ENCODE measurements at regions not wholly inside any gene's neighbourhood (a gene's known extent, or its start where the extent isn't known, plus 50 kb on each side); places are given as distances from the start of the nearest gene placed in this dataset.

- H3K4me3 ChIP-seq (ENCODE audit: low read length) = no peak overlapping the region
- no peaks in the 10 kb centered on the region for H3K9me3 ChIP-seq (ENCODE audit: insufficient read depth, low read depth, low read length)
- H3K36me3 ChIP-seq (ENCODE audit: insufficient read depth, low read length) = no peaks in the 10 kb centered on the region
- H3K9ac ChIP-seq (ENCODE audit: low read depth, low read length) = no peak overlapping the region
- peaks cover 15% of the 10 kb centered on the region for H3K4me1 ChIP-seq (ENCODE audit: insufficient read depth, low read length)
- no peaks in the 10 kb centered on the region for H3K27me3 ChIP-seq (ENCODE audit: insufficient read depth, low read length)
- H3K27ac ChIP-seq (ENCODE audit: low read depth, low read length) = no peak overlapping the region
- WGBS = 95% methylated on average over 13 of the region's 13 CpGs
These were observed 131.7 kb downstream of the MYCN start for GRCh38 chr2:16071865-16072637.

DNA sequence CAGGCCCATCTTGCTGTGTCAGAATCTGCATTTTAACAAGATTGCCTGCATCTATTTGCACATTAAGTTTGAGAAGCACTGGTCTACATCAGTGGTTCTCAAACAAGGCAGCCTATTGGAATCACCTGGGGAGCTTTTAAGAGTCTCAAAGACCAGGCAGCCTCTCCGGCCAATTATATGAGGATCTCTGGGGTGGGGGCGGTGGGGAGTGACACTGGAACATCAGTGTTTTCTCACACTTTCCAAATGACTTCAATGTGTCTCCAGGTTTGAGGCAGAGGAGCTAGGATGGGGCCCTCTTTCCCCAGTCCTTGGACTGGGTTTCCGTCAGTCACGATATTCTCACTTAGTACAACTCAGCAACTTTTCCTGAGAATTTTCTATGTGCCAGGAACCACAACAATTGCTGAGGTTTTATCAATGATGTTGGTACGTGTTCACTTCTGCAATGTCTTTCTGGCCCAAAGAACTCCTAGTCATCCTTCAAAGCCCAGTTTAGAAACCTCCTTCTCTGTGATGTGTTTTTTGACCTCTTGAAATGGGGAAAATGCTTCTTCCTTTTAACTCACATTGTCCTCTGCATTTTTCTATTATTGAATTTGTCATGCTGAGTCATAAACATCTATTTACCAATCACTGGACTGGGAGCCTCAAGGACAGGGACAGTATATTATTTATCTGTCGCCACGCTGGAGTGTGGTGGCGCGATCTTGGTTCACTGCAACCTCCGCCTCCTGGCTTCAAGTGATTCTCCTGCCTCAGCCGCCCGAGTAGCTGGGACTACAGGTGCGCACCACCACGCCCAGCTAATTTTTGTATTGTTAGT is 130.9 kb downstream of the MYCN start:
- H3K9ac ChIP-seq (ENCODE audit: low read depth, low read length) = no peak overlapping the region
- H3K36me3 ChIP-seq (ENCODE audit: insufficient read depth, low read length) = no peaks in the 10 kb centered on the region
- H3K27me3 ChIP-seq (ENCODE audit: insufficient read depth, low read length) = no peaks in the 10 kb centered on the region
- 96% methylated on average over 14 of the region's 14 CpGs for WGBS
- no peaks in the 10 kb centered on the region for H3K9me3 ChIP-seq (ENCODE audit: insufficient read depth, low read depth, low read length)
- no peak overlapping the region for H3K27ac ChIP-seq (ENCODE audit: low read depth, low read length)
- no peak overlapping the region for H3K4me3 ChIP-seq (ENCODE audit: low read length)
- peaks cover 15% of the 10 kb centered on the region for H3K4me1 ChIP-seq (ENCODE audit: insufficient read depth, low read length)

DNA sequence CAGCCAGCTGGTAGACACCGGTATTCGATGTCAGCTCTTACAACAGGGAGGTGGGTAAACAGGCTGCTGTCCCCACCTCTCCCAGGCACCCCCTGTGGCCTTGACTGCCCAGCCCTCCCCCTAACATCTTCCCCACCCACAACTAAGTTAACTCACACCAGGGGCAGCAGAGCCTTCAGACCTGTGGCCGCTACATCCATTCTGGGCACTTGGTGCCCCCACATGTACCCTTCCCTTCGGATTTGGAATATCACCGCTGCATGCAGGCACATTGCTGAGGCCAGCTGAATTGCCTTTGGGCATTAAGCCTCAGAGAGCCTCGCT is 130.3 kb downstream of the MYCN start:
- H3K4me3 ChIP-seq (ENCODE audit: low read length) = no peak overlapping the region
- H3K36me3 ChIP-seq (ENCODE audit: insufficient read depth, low read length) = no peaks in the 10 kb centered on the region
- no peaks in the 10 kb centered on the region for H3K9me3 ChIP-seq (ENCODE audit: insufficient read depth, low read depth, low read length)
- no peak overlapping the region for H3K9ac ChIP-seq (ENCODE audit: low read depth, low read length)
- peaks cover 15% of the 10 kb centered on the region for H3K4me1 ChIP-seq (ENCODE audit: insufficient read depth, low read length)
- no peaks in the 10 kb centered on the region for H3K27me3 ChIP-seq (ENCODE audit: insufficient read depth, low read length)
- WGBS = 69% methylated on average over 6 of the region's 6 CpGs
- H3K27ac ChIP-seq (ENCODE audit: low read depth, low read length) = peak overlapping the region; percentile 68; the same call in 1 of the 2 replicates

GRCh38 chr2:16069933-16070647 is 129.7 kb downstream of the MYCN start:
- Histone ChIP-seq H3K36me3 (ENCODE audit: insufficient read depth, low read length) (no peaks in the 10 kb centered on the region), H3K9me3 (ENCODE audit: insufficient read depth, low read depth, low read length) (no peaks in the 10 kb centered on the region), H3K9ac (ENCODE audit: low read depth, low read length) (no peak overlapping the region), H3K27ac (ENCODE audit: low read depth, low read length) (peak overlapping the region; percentile 68), H3K27me3 (ENCODE audit: insufficient read depth, low read length) (no peaks in the 10 kb centered on the region), H3K4me3 (ENCODE audit: low read length) (no peak overlapping the region), H3K4me1 (ENCODE audit: insufficient read depth, low read length) (peaks cover 15% of the 10 kb centered on the region)
- WGBS = 67% methylated on average over 19 of the region's 19 CpGs

DNA sequence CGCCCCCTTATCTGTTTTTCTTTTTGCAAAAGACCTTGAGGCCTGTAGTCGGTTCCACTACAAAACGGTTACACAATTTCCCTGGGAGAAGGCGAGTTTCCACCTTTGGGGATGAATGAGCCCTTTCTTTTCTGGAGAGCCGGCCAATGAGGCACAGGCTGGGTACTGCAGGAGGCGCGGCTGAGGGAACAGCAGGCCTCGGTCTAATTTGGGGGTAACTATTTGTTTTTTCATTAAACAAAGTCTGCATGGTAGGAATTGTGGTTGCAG is 129.2 kb downstream of the MYCN start:
- Histone ChIP-seq H3K9ac (ENCODE audit: low read depth, low read length) (no peak overlapping the region), H3K36me3 (ENCODE audit: insufficient read depth, low read length) (no peaks in the 10 kb centered on the region), H3K4me1 (ENCODE audit: insufficient read depth, low read length) (peaks cover 15% of the 10 kb centered on the region), H3K27ac (ENCODE audit: low read depth, low read length) (peak overlapping the region; percentile 32; the same call in 1 of the 2 replicates), H3K27me3 (ENCODE audit: insufficient read depth, low read length) (no peaks in the 10 kb centered on the region), H3K4me3 (ENCODE audit: low read length) (no peak overlapping the region), H3K9me3 (ENCODE audit: insufficient read depth, low read depth, low read length) (0 out of 2 replicates have a peak, but pooled peaks cover under 1% of the 10 kb centered on the region)
- 85% methylated on average over 8 of the region's 8 CpGs for WGBS

GRCh38 chr2:16068552-16068940 is 128.2 kb downstream of the MYCN start:
- peaks cover 15% of the 10 kb centered on the region for H3K4me1 ChIP-seq (ENCODE audit: insufficient read depth, low read length)
- no peaks in the 10 kb centered on the region for H3K27me3 ChIP-seq (ENCODE audit: insufficient read depth, low read length)
- WGBS = 94% methylated on average over 3 of the region's 3 CpGs
- no peaks in the 10 kb centered on the region for H3K36me3 ChIP-seq (ENCODE audit: insufficient read depth, low read length)
- no peak overlapping the region for H3K4me3 ChIP-seq (ENCODE audit: low read length)
- H3K9me3 ChIP-seq (ENCODE audit: insufficient read depth, low read depth, low read length) = peaks cover 11% of the 10 kb centered on the region
- H3K27ac ChIP-seq (ENCODE audit: low read depth, low read length) = no peak overlapping the region
- no peak overlapping the region for H3K9ac ChIP-seq (ENCODE audit: low read depth, low read length)

DNA sequence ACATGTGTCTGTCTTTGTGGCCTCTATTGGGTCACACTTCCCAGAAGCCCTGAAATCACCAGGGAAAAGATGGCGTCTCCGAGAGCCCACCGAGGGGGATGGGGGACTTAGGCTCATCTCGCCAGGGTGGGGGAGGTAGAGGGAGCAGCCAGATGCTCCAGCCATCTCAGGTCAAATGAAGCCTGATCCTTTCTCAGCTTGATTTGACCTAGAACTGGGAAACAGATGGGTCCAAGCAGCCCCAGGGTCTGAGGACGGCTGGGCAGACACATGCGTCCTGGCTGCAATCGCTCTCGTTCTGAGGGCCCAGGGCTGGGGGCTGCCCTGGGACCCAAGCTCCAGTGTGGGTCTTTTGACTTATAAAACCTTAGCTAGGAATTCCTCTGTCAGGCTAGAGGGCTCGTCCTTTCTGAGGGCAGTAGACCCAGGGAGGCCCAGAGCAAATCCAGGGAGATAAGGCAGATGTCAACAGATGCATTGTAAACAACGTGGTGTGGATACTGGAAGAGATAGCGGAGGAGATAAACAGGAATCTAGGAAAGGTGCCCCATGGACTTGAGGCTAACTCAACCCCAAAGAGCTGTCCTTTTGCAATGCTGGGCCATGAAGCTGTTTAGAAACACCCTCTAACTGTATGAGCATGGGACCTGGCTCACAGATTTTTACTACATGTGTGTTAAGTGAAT is 127.7 kb downstream of the MYCN start:
- H3K9me3 ChIP-seq (ENCODE audit: insufficient read depth, low read depth, low read length) = peaks cover 16% of the 10 kb centered on the region
- no peak overlapping the region for H3K9ac ChIP-seq (ENCODE audit: low read depth, low read length)
- H3K4me3 ChIP-seq (ENCODE audit: low read length) = no peak overlapping the region
- WGBS = 89% methylated on average over 11 of the region's 11 CpGs
- H3K27ac ChIP-seq (ENCODE audit: low read depth, low read length) = no peak overlapping the region
- no peaks in the 10 kb centered on the region for H3K27me3 ChIP-seq (ENCODE audit: insufficient read depth, low read length)
- H3K4me1 ChIP-seq (ENCODE audit: insufficient read depth, low read length) = peaks cover 15% of the 10 kb centered on the region
- no peaks in the 10 kb centered on the region for H3K36me3 ChIP-seq (ENCODE audit: insufficient read depth, low read length)

DNA sequence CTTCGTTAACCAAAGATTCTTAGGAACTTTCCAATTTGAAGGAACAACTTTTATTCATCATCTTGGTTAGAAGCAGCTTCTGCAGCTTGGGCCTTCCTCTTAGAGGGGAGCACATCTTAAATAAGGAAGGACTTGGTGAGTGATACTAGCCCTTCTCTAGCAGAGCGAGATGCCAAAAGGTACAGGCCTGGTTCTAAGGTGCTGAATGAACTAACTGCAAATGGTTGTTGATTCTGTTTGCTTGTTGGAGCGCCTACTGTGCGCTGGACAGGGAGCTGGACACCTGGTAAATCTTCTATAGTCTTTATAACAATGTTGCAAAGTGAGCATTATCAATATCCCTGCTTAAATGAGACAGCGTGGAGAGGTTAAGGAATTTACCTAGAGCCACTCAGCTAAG is 127.1 kb downstream of the MYCN start:
- Histone ChIP-seq H3K9me3 (ENCODE audit: insufficient read depth, low read depth, low read length) (peaks cover 22% of the 10 kb centered on the region), H3K4me1 (ENCODE audit: insufficient read depth, low read length) (peaks cover 15% of the 10 kb centered on the region), H3K27me3 (ENCODE audit: insufficient read depth, low read length) (no peaks in the 10 kb centered on the region), H3K4me3 (ENCODE audit: low read length) (no peak overlapping the region), H3K27ac (ENCODE audit: low read depth, low read length) (no peak overlapping the region), H3K36me3 (ENCODE audit: insufficient read depth, low read length) (no peaks in the 10 kb centered on the region), H3K9ac (ENCODE audit: low read depth, low read length) (no peak overlapping the region)
- 96% methylated on average over 4 of the region's 5 CpGs for WGBS

- H3K4me3 ChIP-seq (ENCODE audit: low read length) = no peak overlapping the region
- no peaks in the 10 kb centered on the region for H3K27me3 ChIP-seq (ENCODE audit: insufficient read depth, low read length)
- H3K9me3 ChIP-seq (ENCODE audit: insufficient read depth, low read depth, low read length) = peaks cover 26% of the 10 kb centered on the region
- H3K4me1 ChIP-seq (ENCODE audit: insufficient read depth, low read length) = peaks cover 15% of the 10 kb centered on the region
- 92% methylated on average over 10 of the region's 10 CpGs for WGBS
- H3K36me3 ChIP-seq (ENCODE audit: insufficient read depth, low read length) = no peaks in the 10 kb centered on the region
- H3K9ac ChIP-seq (ENCODE audit: low read depth, low read length) = no peak overlapping the region
- H3K27ac ChIP-seq (ENCODE audit: low read depth, low read length) = no peak overlapping the region
These were observed 126.7 kb downstream of the MYCN start for GRCh38 chr2:16067037-16067406.

DNA sequence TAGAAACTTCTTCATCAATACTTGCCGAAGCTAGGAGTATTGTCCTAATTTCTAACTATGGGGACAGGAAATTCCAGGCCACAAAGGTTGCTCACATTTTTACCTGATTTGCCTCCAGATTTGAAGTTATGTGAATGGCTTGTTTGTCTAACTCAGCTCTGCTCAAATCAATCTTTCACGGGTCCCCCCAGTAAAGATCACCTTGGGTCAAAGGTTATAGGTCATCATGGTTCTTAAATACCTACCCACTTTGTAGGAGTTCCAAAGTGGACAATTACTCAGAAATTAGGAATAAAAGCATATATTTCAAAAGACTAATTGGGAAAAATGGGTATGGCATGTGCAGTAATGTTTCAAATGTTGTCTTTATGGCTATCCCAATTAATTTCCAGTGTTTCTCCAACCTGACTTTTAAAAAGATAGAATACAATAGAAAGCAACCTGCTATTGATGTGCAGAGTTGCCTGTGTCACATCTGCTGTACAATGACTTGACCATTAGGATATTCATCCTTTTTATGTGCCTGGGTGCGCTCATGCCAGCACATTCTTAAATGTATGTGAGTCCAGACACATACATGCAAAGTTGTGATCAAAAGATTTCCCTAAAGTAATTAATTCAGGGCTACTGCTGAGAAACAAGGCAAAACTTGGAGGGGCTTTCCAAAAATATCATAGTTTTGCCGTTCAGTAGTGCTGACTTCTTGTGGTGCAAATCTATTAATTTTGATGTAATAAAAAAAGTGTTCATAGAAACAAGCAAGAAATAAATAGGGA is 126.1 kb downstream of the MYCN start:
- Histone ChIP-seq H3K36me3 (ENCODE audit: insufficient read depth, low read length) (no peaks in the 10 kb centered on the region), H3K9me3 (ENCODE audit: insufficient read depth, low read depth, low read length) (peaks cover 31% of the 10 kb centered on the region), H3K4me3 (ENCODE audit: low read length) (no peak overlapping the region), H3K27me3 (ENCODE audit: insufficient read depth, low read length) (no peaks in the 10 kb centered on the region), H3K27ac (ENCODE audit: low read depth, low read length) (no peak overlapping the region), H3K4me1 (ENCODE audit: insufficient read depth, low read length) (peaks cover 15% of the 10 kb centered on the region), H3K9ac (ENCODE audit: low read depth, low read length) (no peak overlapping the region)
- WGBS = 100% methylated on average over 4 of the region's 4 CpGs
